Fibroblast of mammary gland (primary cell): ENCODE measurements at regions not wholly inside any gene's neighbourhood (a gene's known extent, or its start where the extent isn't known, plus 50 kb on each side); places are given as distances from the start of the nearest gene placed in this dataset.
"Not testable (repeated sequence)": the region's sequence is repeated elsewhere in the genome, so short reads cannot be mapped to it uniquely, and the experiment has no call there.

Source experiments
- DNase-seq: peaks from one replicate; pipeline ENCODE4 v3.0.0-alpha.2; 2010; ENCODE audit warnings: low read depth
- H3K4me3 ChIP-seq: 2 replicates; pipeline ENCODE4 v1.5.1; 2011; ENCODE audit warnings: low read depth, mild to moderate bottlenecking, low read length, moderate library complexity; ENCODE audit not compliant: control insufficient read depth
- TF ChIP-seq, protein P1 (sequence below): conservative IDR thresholded peaks from 2 replicates; pipeline ENCODE4 v1.5.1; 2011; ENCODE audit warnings: low read depth, low read length, inconsistent platforms; ENCODE audit not compliant: control insufficient read depth, insufficient read depth

DNA sequence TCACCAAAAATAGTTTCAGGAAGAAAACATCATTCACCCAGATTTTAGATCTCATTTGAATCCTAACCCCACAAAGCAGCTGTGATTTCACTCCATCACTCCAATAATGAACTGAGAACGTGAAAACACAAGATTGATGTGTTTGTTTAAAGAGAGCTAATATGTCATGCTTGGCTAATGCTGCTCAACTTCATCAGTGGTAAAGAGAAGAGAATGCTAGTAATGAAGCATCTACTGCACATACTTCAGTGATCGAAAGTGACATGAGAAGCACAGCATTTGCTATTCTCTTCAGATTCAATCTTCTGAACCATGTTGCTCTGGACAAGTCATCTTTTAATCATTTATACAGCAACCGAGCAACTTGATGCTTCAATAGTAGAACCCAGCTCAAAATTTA, 874.7 kb downstream of the EFNA5 start:
- DNase-seq = no peak
- no peak overlapping the region for H3K4me3 ChIP-seq
- TF ChIP-seq, protein P1, sequence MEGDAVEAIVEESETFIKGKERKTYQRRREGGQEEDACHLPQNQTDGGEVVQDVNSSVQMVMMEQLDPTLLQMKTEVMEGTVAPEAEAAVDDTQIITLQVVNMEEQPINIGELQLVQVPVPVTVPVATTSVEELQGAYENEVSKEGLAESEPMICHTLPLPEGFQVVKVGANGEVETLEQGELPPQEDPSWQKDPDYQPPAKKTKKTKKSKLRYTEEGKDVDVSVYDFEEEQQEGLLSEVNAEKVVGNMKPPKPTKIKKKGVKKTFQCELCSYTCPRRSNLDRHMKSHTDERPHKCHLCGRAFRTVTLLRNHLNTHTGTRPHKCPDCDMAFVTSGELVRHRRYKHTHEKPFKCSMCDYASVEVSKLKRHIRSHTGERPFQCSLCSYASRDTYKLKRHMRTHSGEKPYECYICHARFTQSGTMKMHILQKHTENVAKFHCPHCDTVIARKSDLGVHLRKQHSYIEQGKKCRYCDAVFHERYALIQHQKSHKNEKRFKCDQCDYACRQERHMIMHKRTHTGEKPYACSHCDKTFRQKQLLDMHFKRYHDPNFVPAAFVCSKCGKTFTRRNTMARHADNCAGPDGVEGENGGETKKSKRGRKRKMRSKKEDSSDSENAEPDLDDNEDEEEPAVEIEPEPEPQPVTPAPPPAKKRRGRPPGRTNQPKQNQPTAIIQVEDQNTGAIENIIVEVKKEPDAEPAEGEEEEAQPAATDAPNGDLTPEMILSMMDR = no peak

DNA sequence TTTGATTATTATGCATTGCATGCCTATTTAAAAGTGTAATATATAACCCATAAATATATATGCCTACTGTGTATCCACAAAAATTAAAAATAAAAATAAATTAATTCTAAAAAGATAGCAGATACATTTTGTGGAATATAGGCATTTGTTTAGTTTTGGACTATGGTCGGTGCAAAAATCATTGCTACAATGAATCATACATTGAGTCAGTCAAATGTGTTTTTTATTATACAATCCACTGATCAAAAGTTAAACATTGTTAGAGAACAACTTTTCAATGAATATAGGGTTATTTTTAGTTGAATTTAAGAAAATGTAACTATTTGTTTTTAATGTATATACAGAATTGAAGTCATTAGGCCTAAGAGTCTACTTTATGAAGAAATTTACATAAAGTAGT, 885.9 kb downstream of the EFNA5 start:
- TF ChIP-seq, protein P1 = no peak
- DNase-seq = no peak
- no peak overlapping the region for H3K4me3 ChIP-seq

DNA sequence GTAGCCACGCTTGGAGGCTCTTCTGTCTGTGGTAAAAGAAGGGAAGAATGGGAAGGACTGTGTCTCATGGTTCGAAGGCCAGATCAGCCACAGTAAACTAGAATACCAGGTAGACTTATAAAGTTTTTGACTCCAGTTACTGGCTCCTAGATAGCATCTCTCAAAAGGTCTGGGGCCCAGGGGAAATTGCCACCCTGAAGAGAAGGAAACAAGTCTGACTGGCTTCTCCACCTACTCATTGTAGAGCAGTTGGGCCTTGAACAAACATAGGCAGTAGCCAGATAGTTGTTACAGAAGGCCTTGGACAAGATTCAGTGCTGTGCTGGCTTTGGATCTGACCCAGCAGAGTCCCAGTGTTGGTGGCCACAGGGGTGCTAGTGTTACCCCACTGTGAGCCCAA, 890.4 kb downstream of the EFNA5 start:
- no peak for DNase-seq
- H3K4me3 ChIP-seq = no peak overlapping the region
- TF ChIP-seq, protein P1 = no peak

DNA sequence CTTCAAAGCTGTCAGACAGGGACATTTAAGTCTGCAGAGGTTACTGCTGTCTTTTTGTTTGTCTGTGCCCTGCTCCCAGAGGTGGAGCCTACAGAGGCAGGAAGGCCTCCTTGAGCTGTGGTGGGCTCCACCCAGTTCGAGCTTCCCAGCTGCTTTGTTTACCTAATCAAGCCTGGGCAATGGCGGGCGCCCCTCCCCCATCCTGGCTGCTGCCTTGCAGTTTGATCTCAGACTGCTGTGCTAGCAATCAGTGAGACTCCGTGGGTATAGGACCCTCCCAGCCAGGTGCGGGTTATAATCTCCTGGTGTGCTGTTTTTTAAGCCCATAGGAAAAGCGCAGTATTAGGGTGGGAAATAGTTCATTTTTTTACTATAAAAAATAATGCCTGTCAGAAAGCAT, 894.2 kb downstream of the EFNA5 start:
- not testable (repeated sequence) for H3K4me3 ChIP-seq, DNase-seq

DNA sequence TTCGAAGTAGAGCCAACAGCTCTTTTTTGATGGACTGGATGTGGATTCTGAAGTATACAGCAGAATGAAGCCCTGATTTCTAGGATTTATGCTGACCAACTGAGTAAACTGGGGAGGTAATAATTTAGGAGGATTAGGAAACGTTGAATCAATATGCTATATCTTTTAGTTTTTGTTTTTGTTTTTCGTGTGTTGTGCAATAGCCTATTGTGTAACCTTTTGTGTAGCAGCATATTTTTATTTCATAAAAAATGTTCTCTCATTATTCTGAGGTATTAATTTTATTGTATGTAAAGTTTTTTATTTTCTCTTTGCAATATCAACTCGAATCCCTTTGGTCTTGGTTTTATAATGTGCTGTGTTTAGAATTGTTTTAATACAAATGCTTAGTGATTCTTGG, 902.3 kb downstream of the EFNA5 start:
- DNase-seq = no peak
- TF ChIP-seq, protein P1 = no peak
- no peak overlapping the region for H3K4me3 ChIP-seq

DNA sequence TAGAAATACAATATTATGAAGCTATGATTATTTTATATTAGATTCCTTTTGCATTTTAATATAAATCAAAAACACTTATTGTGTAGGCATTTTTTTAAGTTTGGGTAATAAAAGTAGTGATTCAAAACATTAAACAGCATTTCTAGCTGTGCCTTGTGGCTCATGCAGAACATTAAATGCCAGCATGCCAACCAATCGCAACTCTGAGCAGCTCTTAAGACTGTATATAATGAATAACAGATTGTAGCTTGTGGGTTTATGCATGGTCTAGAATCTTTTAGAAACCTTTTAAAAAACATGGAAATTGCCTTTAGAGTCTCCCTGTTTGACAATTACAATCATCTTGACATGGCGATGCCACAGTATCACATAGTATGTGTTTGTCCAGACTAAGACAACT, 903.8 kb downstream of the EFNA5 start:
- TF ChIP-seq, protein P1 = no peak
- DNase-seq = no peak
- H3K4me3 ChIP-seq = no peak overlapping the region

DNA sequence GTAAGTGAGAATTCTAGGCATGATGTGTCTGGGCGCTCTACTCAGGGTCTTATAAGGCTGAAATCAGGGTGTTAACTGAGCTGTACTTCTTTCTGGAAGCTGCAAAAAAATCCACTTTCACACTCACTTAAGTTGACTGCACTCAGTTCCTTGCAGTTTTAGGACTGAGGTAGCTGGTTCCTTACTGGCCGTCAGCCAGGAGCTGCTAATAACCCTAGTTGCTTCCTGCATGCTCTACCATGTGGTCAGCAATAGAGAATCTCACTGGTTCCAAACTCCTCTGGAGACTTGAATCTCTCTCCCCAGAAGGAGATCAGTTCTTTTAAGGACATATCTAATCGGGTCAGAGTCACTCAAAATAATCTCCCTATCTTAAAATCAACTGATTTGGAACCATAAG, 911.2 kb downstream of the EFNA5 start:
- H3K4me3 ChIP-seq = no peak overlapping the region
- TF ChIP-seq, protein P1 = no peak
- DNase-seq = peak; percentile 0
